Activated CD4-positive, alpha-beta T cell treated with anti-CD3 and anti-CD28 coated beads, Interleukin-2, Interleukin-4, amounts not matched to agents 100 ng/mL and 50 ng/mL, durations not matched to agents 16 hours and 8 hours (primary cell): ENCODE measurements at regions not wholly inside any gene's neighbourhood (a gene's known extent, or its start where the extent isn't known, plus 50 kb on each side); places are given as distances from the start of the nearest gene placed in this dataset.

Experiments
- DNase-seq: peaks from one replicate; pipeline ENCODE4 v3.0.0-alpha.2; 2020; ENCODE audit warnings: low spot score

DNA sequence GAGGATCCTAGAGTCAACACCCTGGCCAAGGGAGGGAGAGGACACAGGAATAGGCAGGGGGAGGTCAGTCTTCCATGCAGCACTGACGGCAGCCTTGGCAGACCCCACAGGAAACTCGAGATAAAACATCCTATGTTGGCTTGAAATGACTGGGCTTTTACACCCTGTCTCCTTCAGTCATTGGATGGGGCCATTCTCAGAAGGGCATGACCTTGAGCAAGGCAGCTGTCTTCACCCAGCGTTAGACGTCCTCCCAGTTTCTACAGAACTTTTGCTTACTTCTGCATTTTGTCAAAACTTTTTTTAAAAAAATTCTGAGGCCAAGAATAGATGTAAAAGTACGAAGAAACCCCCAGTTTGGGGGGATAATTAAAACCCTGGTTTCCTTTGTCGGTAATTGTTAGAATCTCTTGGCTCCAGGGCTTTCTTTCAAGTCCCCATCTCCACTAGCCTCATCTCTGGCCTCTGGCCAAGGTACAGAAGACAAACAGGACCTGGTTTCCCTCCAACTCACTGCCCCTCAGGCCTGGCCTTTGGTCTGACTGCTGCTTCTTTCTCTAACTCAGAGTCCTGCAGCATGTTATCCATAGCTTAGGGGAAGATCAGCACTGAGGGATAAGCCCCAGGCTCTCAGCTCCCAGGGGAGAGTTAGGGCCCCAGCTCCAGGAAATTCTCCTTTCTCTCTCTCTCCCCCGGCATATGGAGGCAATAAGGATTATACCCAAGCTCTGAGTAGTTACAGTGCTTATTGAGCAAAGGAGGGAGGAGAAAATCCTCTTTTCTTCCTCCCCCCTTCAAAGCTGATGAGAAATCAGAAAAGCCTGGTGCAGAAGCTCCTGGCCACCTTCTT, 51.6 kb upstream of the KCND3 start:
- DNase-seq, result no peak

DNA sequence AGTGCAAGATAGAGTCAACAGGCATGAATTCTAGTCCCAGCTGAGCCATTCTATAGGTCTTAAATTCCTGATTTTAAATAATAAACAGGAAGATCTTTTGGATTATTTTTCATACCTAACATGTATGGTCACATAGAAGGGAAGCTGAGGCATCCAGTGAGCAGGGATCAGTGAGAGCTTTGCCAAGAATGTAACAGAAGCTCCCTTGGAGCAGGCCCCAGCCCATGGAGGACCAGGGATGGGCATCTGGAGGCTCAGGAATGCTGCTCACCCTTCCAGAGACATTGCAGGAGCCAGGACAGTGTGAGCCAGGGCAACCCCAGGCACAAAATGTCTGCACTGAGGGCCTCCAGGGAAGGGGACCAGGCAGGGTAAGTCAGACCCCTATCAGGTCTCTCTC, 54.4 kb upstream of the KCND3 start:
- no peak for DNase-seq

- no peak for DNase-seq
Observed at GRCh38 chr1:112044745-112045144, 55.3 kb upstream of the KCND3 start.

DNA sequence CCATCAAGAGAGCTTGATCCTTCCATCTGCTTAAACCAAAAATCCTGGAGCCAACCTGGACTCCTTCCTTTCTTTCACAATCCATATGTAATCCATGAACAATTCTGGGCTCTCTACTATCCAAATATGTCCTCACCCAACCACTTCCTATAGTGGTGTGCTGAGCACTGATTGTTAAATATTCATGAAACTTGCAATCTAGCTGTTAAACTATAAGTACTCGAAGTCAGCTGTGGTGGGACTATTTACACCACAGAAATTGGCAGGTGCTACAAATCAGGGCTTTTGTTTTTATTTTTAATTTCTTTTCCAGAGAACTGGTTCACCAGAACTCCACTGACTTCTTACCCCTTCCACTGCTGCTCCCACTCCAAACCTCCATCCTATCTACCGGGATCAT, 57.2 kb upstream of the KCND3 start:
- no peak for DNase-seq

- no peak for DNase-seq
Observed at GRCh38 chr1:112048421-112048820, 59.0 kb upstream of the KCND3 start.

- DNase-seq, result no peak
Observed at GRCh38 chr1:112054510-112054909, 65.0 kb upstream of the KCND3 start.

DNA sequence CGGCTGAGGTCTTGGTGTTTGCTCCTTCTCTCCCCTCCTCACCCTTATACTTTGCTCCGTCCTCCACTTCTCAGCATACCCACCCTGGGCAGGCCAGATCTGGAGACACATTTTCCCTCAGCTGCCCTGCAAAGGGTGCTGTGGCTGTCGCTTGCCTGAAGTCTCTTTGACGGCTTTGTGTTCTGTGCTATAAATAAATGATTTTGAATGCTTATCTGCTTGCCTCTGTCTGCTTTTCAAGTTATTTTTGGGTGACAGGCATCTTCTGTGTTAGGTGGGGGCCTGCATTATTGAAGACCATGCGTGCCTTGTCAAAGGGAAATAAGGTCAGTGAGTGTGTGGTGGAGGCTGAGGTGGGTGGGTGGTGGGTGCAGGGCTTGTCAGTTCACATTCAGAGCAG, 66.9 kb upstream of the KCND3 start:
- DNase-seq, result no peak

- no peak for DNase-seq
Observed at GRCh38 chr1:112057736-112058135, 68.3 kb upstream of the KCND3 start.

- DNase-seq, result no peak
Observed at GRCh38 chr1:112058815-112059450, 69.5 kb upstream of the KCND3 start.

GRCh38 chr1:112059679-112060078, 70.2 kb upstream of the KCND3 start:
- no peak for DNase-seq

- DNase-seq, result no peak
Observed at GRCh38 chr1:112060261-112060660, 70.8 kb upstream of the KCND3 start.

GRCh38 chr1:112061056-112061455, 71.6 kb upstream of the KCND3 start:
- no peak for DNase-seq

- peak; percentile 46 for DNase-seq
Observed at GRCh38 chr1:112061901-112062320, 72.4 kb upstream of the KCND3 start.

- DNase-seq, result no peak
Observed at GRCh38 chr1:112063781-112064728, 74.6 kb upstream of the KCND3 start.

DNA sequence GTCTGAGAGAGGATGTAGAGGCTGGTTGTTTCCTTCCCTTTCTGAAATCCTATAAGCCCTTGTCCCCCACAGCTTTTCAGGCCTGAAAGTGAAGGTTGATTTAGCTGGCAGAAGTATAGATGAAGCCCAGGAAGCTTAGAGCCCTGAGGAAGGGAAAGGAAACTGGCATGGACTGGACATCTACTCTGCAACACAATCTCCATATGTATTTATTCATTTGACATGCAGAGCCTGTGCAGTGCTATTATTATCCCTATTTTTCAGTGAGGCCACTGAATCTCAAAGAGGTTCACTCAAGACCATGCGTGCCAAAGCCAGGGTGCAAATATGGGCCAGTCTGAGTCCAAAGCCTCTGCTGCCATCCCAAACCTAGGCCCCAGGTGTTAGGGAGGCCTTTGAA, 78.5 kb upstream of the KCND3 start:
- DNase-seq, result no peak

DNA sequence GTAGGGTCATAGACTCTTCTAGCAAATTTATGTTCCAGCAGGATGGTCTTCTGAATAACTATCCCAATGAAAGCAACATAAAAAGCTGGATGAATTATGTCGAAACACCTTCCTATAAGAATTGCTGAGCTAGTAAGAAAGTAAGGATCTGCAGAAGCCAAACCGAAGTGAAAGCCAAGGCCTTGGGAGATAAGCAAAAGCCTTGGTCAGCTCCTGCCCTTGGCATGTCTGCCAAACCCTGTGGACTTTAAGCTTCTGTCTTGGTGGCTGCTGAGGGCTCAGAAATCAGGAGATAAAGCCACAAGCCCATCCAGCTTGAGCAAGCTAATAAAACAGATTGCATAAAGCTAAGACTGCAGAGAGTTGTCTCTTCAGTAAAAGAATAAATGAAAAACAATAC, 81.2 kb upstream of the KCND3 start:
- DNase-seq, result no peak

- no peak for DNase-seq
Observed at GRCh38 chr1:112074711-112075110, 85.2 kb upstream of the KCND3 start.

DNA sequence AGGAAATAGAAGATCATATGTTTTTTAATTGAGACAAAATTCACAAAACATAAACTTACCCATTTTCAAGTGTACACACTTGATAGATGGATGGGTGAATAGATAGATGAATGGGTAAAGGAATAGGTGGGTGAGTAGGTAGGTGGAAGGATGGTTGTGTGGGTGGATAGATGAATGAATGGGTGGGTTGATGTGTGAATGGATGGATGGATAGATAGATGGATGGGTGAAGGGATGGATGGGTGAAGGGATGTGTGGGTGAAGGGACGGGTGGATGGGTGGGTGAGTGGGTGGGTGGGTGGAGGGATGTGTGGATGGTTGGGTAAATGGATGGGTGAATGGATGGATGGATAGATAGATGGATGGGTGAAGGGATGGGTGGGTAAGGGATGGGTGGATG, 86.1 kb upstream of the KCND3 start:
- no peak for DNase-seq

GRCh38 chr1:112079446-112079845, 90.0 kb upstream of the KCND3 start:
- DNase-seq, result no peak

- DNase-seq, result no peak
Observed at GRCh38 chr1:112083487-112083886, 94.0 kb upstream of the KCND3 start.

DNA sequence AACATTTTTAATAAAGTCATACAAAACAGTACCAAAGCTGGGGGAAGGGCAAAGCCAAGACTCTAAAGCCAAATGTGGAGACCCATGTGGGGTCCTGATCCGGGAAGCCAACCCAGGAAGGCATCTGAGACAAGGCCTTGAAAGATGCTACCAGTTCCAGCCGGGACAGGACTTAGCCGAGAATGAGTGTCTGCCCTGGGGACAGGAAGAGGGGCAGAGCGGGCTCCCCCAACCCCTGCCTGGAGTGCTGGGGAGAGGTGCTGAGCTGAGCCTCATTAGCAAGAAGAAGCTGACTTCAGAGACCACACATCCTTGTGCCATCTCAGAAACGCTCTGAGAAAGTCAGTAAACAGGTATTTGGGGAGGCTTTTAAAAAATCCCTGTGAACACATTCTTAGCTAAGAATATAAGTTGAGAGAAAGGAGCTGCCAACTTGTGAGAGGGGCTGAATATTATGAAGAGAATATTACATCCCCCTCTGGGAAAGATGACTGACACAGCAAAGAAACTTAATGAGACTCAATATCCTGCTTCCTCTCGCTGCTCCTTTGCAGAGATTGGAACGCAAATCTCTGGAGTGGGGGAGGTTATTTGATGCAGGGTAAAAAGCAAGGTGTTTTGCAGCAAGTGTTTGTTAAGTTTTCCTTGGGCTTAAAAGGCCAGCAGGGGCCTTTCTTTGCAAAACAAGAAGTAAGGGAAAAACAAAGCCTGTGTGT, 103.3 kb upstream of the KCND3 start:
- no peak for DNase-seq

- no peak for DNase-seq
Observed at GRCh38 chr1:112093372-112093694, 103.9 kb upstream of the KCND3 start.
